Ovary (tissue), 3 donors: ENCODE measurements at regions not wholly inside any gene's neighbourhood (a gene's known extent, or its start where the extent isn't known, plus 50 kb on each side); places are given as distances from the start of the nearest gene placed in this dataset.

Experiments used
- CTCF ChIP-seq, 3 donors: fragments of 450-650 bp in 2 of 3; fragments of 200-600 bp in 1 of 3; IDR thresholded peaks; one replicate each; pipeline versions ENCODE4 v1.5.1 to v1.8.0; 2016 to 2022; ENCODE audit warnings: antibody characterized with exemption in 3 of 3, mild to moderate bottlenecking in 1 of 3
- EP300 ChIP-seq: sonication (generic); formaldehyde crosslinking; IDR thresholded peaks from one replicate; pipeline ENCODE4 v1.6.1; 2017; ENCODE audit warnings: antibody characterized with exemption
- POLR2A ChIP-seq: fragments of 450-650 bp; IDR thresholded peaks from one replicate; pipeline ENCODE4 v1.6.1; 2017; ENCODE audit warnings: antibody characterized with exemption, mild to moderate bottlenecking, moderate library complexity
- donor health status: DM: no; HTN: no; CAD: no.

DNA sequence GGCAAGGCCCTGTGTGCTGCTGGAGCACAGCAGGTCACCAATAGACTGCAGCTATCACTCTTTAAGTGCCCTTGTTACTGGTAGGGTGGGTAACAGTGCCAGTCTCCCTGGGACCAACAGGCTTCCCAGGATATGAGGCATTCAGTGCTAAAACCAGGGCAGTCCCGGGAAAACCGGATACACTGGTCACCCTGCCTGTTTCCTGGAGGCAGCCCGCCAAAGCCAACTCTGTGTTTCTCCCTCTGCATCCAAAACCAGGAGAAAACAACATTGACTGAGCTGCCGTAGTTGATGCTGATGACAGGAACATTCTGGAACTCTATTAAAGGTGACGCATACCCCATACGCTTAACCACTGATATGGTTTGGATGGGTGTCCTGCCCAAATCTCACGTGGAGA is 149.1 kb downstream of the SHANK2 start:
- no peak for TF ChIP-seq CTCF (IDR thresholded peaks at IDR 0.05)
- TF ChIP-seq POLR2A = no peak
- no peak for TF ChIP-seq EP300
